C4-2B (cell line): ENCODE measurements at regions not wholly inside any gene's neighbourhood (a gene's known extent, or its start where the extent isn't known, plus 50 kb on each side); places are given as distances from the start of the nearest gene placed in this dataset.

ENCODE experiments used
- H3K27ac ChIP-seq: fragments of 450-650 bp; 2 replicates; pipeline ENCODE4 v1.5.1; 2017
- ZFX ChIP-seq: fragments of 450-650 bp; IDR thresholded peaks from 2 replicates; pipeline ENCODE4 v1.6.1; 2017
- TF ChIP-seq, protein P1 (sequence below): fragments of 450-650 bp; conservative IDR thresholded peaks from 2 replicates; pipeline ENCODE4 v1.5.1; 2017; ENCODE audit warnings: mild to moderate bottlenecking

GRCh38 chr1:96931136-96931535 lies 209.6 kb downstream of the PTBP2 start:
- H3K27ac ChIP-seq, result no peak overlapping the region
- TF ChIP-seq, protein P1, sequence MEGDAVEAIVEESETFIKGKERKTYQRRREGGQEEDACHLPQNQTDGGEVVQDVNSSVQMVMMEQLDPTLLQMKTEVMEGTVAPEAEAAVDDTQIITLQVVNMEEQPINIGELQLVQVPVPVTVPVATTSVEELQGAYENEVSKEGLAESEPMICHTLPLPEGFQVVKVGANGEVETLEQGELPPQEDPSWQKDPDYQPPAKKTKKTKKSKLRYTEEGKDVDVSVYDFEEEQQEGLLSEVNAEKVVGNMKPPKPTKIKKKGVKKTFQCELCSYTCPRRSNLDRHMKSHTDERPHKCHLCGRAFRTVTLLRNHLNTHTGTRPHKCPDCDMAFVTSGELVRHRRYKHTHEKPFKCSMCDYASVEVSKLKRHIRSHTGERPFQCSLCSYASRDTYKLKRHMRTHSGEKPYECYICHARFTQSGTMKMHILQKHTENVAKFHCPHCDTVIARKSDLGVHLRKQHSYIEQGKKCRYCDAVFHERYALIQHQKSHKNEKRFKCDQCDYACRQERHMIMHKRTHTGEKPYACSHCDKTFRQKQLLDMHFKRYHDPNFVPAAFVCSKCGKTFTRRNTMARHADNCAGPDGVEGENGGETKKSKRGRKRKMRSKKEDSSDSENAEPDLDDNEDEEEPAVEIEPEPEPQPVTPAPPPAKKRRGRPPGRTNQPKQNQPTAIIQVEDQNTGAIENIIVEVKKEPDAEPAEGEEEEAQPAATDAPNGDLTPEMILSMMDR, result no peak
- no peak for TF ChIP-seq ZFX

- no peak overlapping the region for H3K27ac ChIP-seq
- TF ChIP-seq, protein P1, result no peak
- TF ChIP-seq ZFX, result no peak
Measured at GRCh38 chr1:96934282-96934681, 212.7 kb downstream of the PTBP2 start.

GRCh38 chr1:96944432-96945092 lies 223.0 kb downstream of the PTBP2 start:
- H3K27ac ChIP-seq, result no peak overlapping the region
- TF ChIP-seq, protein P1, result no peak
- no peak for TF ChIP-seq ZFX

- TF ChIP-seq, protein P1, result no peak
- no peak for TF ChIP-seq ZFX
Measured at GRCh38 chr1:96945509-96946084, 224.0 kb downstream of the PTBP2 start.

GRCh38 chr1:96955307-96956012 lies 233.9 kb downstream of the PTBP2 start:
- no peak for TF ChIP-seq ZFX
- TF ChIP-seq, protein P1, result no peak
- no peak overlapping the region for H3K27ac ChIP-seq

More at GRCh38 chr1:96945509-96946084, 224.0 kb downstream of the PTBP2 start:
- no peak overlapping the region for H3K27ac ChIP-seq

DNA sequence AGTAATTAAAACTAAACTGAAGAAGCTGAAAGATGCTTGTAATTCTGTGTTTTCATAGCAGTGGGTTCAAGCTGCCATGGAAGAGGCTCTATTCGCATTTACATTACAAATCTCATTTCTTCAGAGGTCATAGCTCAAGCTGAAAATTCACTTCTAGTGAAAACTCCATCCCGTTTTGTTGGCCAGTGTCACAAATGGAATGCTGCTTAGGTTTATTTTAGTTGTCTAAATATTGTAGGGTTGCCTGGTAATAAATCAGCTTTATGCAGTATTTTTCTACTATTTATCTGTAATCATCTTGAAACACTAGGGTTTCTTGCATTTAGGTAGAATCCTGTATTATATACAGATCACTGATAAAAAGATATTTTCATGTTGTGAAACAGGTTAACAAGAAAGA lies 240.6 kb downstream of the PTBP2 start:
- no peak for TF ChIP-seq ZFX
- TF ChIP-seq, protein P1, result no peak
- H3K27ac ChIP-seq, result no peak overlapping the region

DNA sequence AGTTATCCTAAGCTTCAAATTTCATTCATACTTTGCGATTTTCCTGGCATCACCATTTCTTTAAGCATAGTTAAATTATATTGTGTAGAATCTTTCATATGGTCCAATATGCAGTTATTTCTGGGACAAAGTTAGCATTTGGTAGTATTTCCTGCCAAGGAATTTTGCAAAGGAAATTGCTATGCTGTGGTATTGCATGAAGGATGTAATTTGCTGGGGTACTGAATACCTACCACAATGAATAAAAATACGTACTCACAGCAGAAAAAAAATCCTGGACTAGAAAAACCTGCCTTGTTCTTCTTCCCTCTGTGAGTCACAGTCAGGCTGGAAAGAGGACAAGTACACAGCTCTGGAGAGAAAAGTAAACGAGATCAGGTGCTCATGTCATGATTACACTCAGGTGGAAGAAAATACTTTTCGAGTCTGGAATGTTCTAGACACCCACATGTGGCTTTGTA lies 241.2 kb downstream of the PTBP2 start:
- H3K27ac ChIP-seq, result no peak overlapping the region
- no peak for TF ChIP-seq ZFX
- TF ChIP-seq, protein P1, result no peak
